DND-41 (cell line): ENCODE measurements at regions not wholly inside any gene's neighbourhood (a gene's known extent, or its start where the extent isn't known, plus 50 kb on each side); places are given as distances from the start of the nearest gene placed in this dataset.

ENCODE experiments used
- CTCF ChIP-seq: IDR thresholded peaks from 2 replicates; pipeline ENCODE4 v1.5.1; 2012; ENCODE audit warnings: borderline replicate concordance, low read length, moderate library complexity, mild to moderate bottlenecking; ENCODE audit not compliant: poor library complexity, severe bottlenecking; ENCODE audit errors: extremely low read depth
- EZH2 ChIP-seq: IDR thresholded peaks from 3 replicates; pipeline ENCODE4 v1.6.1; 2012; ENCODE audit warnings: borderline replicate concordance, low read depth, mild to moderate bottlenecking, moderate library complexity, low read length, inconsistent platforms; ENCODE audit not compliant: severe bottlenecking

- TF ChIP-seq CTCF (no peak), EZH2 (no peak)
These were observed 245.6 kb upstream of the RBFOX1 start for GRCh38 chr16:7086822-7087616.
